ENCODE measurements at regions not wholly inside any gene's neighbourhood (a gene's known extent, or its start where the extent isn't known, plus 50 kb on each side); places are given as distances from the start of the nearest gene placed in this dataset.
"Not testable (repeated sequence)": the region's sequence is repeated elsewhere in the genome, so short reads cannot be mapped to it uniquely, and the experiment has no call there.

- Histone ChIP-seq H3K27ac (ENCODE audit: low read depth in 1 of 3, low read length in 2 of 3) (peak overlapping the region; percentile 89 to 99 (median 96)), H3K27me3 (ENCODE audit: control insufficient read depth in 3 of 3, insufficient read depth in 3 of 3, low read length in 3 of 3) (peaks cover 0 to 2% (median 0%) of the 10 kb centered on the region in 3 donors), H3K4me1 (ENCODE audit: control insufficient read depth in 3 of 3, insufficient read depth in 2 of 3, low read depth in 1 of 3, low read length in 2 of 3) (peaks cover 0 to 5% (median 0%) of the 10 kb centered on the region in 3 donors), H3K9me3 (ENCODE audit: control insufficient read depth in 2 of 2, insufficient read depth in 1 of 2, low read depth in 1 of 2, low read length in 1 of 2) (no peaks in the 10 kb centered on the region), H3K36me3 (ENCODE audit: control insufficient read depth in 3 of 3, insufficient read depth in 2 of 3, low read depth in 1 of 3, low read length in 3 of 3) (no peaks in the 10 kb centered on the region), H3K4me3 (ENCODE audit: low read depth in 1 of 3, low read length in 3 of 3) (peak overlapping the region; percentile 69 to 80 (median 70))
- WGBS, 3 donors, result 0 to 1% (median 1%) methylated on average over 15 of the region's 15 CpGs
- FAIRE-seq (no peak), DNase-seq (peak; percentile 72 to 81)
These were observed 90.7 kb upstream of the ARID1B start for GRCh38 chr6:156686301-156686994.

GRCh38 chr6:156685823-156686222 is 91.4 kb upstream of the ARID1B start:
- H3K36me3 ChIP-seq (ENCODE audit: control insufficient read depth in 3 of 3, insufficient read depth in 2 of 3, low read depth in 1 of 3, low read length in 3 of 3), result no peaks in the 10 kb centered on the region
- 1 to 15% (median 11%) methylated on average over 4 of the region's 4 CpGs for WGBS, 3 donors
- peak in 1 of 2 donors; percentile 5 for DNase-seq
- H3K4me3 ChIP-seq (ENCODE audit: low read depth in 1 of 3, low read length in 3 of 3), result peak overlapping the region in 2 of 3 donors; percentile 69 to 80
- no peaks in the 10 kb centered on the region for H3K9me3 ChIP-seq (ENCODE audit: control insufficient read depth in 2 of 2, insufficient read depth in 1 of 2, low read depth in 1 of 2, low read length in 1 of 2)
- no peak for FAIRE-seq
- H3K27me3 ChIP-seq (ENCODE audit: control insufficient read depth in 3 of 3, insufficient read depth in 3 of 3, low read length in 3 of 3), result peaks cover 0 to 2% (median 0%) of the 10 kb centered on the region in 3 donors
- peaks cover 0 to 5% (median 0%) of the 10 kb centered on the region in 3 donors for H3K4me1 ChIP-seq (ENCODE audit: control insufficient read depth in 3 of 3, insufficient read depth in 2 of 3, low read depth in 1 of 3, low read length in 2 of 3)
- H3K27ac ChIP-seq (ENCODE audit: low read depth in 1 of 3, low read length in 2 of 3), result peak overlapping the region; percentile 89 to 99 (median 96)

- FAIRE-seq, result no peak
- Histone ChIP-seq H3K36me3 (ENCODE audit: control insufficient read depth in 3 of 3, insufficient read depth in 2 of 3, low read depth in 1 of 3, low read length in 3 of 3) (no peaks in the 10 kb centered on the region), H3K4me3 (ENCODE audit: low read depth in 1 of 3, low read length in 3 of 3) (no peak overlapping the region), H3K4me1 (ENCODE audit: control insufficient read depth in 3 of 3, insufficient read depth in 2 of 3, low read depth in 1 of 3, low read length in 2 of 3) (peaks cover 0 to 5% (median 0%) of the 10 kb centered on the region in 3 donors), H3K9me3 (ENCODE audit: control insufficient read depth in 2 of 2, insufficient read depth in 1 of 2, low read depth in 1 of 2, low read length in 1 of 2) (peaks cover 0 to 7% of the 10 kb centered on the region in 2 donors), H3K27ac (ENCODE audit: low read depth in 1 of 3, low read length in 2 of 3) (no peak overlapping the region), H3K27me3 (ENCODE audit: control insufficient read depth in 3 of 3, insufficient read depth in 3 of 3, low read length in 3 of 3) (peaks cover 0 to 2% (median 0%) of the 10 kb centered on the region in 3 donors)
- whole genome bisulfite sequencing, 3 donors, result 81 to 88% (median 87%) methylated on average over 5 of the region's 5 CpGs
- DNase-seq, result no peak
These were observed 93.4 kb upstream of the ARID1B start for GRCh38 chr6:156683821-156684220.

GRCh38 chr6:156676721-156677120 is 100.5 kb upstream of the ARID1B start:
- FAIRE-seq, result no peak
- 82 to 91% (median 89%) methylated on average over 2 of the region's 2 CpGs for WGBS, 3 donors
- peaks cover 0 to 8% of the 10 kb centered on the region in 2 donors for H3K9me3 ChIP-seq (ENCODE audit: control insufficient read depth in 2 of 2, insufficient read depth in 1 of 2, low read depth in 1 of 2, low read length in 1 of 2)

GRCh38 chr6:156674197-156674596 is 103.0 kb upstream of the ARID1B start:
- no peak for FAIRE-seq
- H3K27me3 ChIP-seq (ENCODE audit: control insufficient read depth in 3 of 3, insufficient read depth in 3 of 3, low read length in 3 of 3), result no peaks in the 10 kb centered on the region
- no peaks in the 10 kb centered on the region for H3K4me1 ChIP-seq (ENCODE audit: control insufficient read depth in 3 of 3, insufficient read depth in 2 of 3, low read depth in 1 of 3, low read length in 2 of 3)
- H3K4me3 ChIP-seq (ENCODE audit: low read depth in 1 of 3, low read length in 3 of 3), result no peak overlapping the region
- no peaks in the 10 kb centered on the region for H3K36me3 ChIP-seq (ENCODE audit: control insufficient read depth in 3 of 3, insufficient read depth in 2 of 3, low read depth in 1 of 3, low read length in 3 of 3)
- peaks cover 0 to 4% of the 10 kb centered on the region in 2 donors for H3K9me3 ChIP-seq (ENCODE audit: control insufficient read depth in 2 of 2, insufficient read depth in 1 of 2, low read depth in 1 of 2, low read length in 1 of 2)
- WGBS, 3 donors, result 87 to 94% (median 92%) methylated on average over 2 of the region's 2 CpGs
- DNase-seq, result no peak
- H3K27ac ChIP-seq (ENCODE audit: low read depth in 1 of 3, low read length in 2 of 3), result no peak overlapping the region

More at GRCh38 chr6:156676721-156677120, 100.5 kb upstream of the ARID1B start:
- Histone ChIP-seq H3K36me3 (ENCODE audit: control insufficient read depth in 3 of 3, insufficient read depth in 2 of 3, low read depth in 1 of 3, low read length in 3 of 3) (no peaks in the 10 kb centered on the region), H3K27me3 (ENCODE audit: control insufficient read depth in 3 of 3, insufficient read depth in 3 of 3, low read length in 3 of 3) (no peaks in the 10 kb centered on the region), H3K4me1 (ENCODE audit: control insufficient read depth in 3 of 3, insufficient read depth in 2 of 3, low read depth in 1 of 3, low read length in 2 of 3) (no peaks in the 10 kb centered on the region), H3K4me3 (ENCODE audit: low read depth in 1 of 3, low read length in 3 of 3) (no peak overlapping the region), H3K27ac (ENCODE audit: low read depth in 1 of 3, low read length in 2 of 3) (no peak overlapping the region)
- DNase-seq, result no peak

- not testable (repeated sequence) for FAIRE-seq; DNase-seq; H3K27me3 ChIP-seq (ENCODE audit: control insufficient read depth in 3 of 3, insufficient read depth in 3 of 3, low read length in 3 of 3); H3K4me3 ChIP-seq (ENCODE audit: low read depth in 1 of 3, low read length in 3 of 3); H3K27ac ChIP-seq (ENCODE audit: low read depth in 1 of 3, low read length in 2 of 3); H3K4me1 ChIP-seq (ENCODE audit: control insufficient read depth in 3 of 3, insufficient read depth in 2 of 3, low read depth in 1 of 3, low read length in 2 of 3); H3K36me3 ChIP-seq (ENCODE audit: control insufficient read depth in 3 of 3, insufficient read depth in 2 of 3, low read depth in 1 of 3, low read length in 3 of 3); H3K9me3 ChIP-seq (ENCODE audit: control insufficient read depth in 2 of 2, insufficient read depth in 1 of 2, low read depth in 1 of 2, low read length in 1 of 2)
- 96 to 99% (median 97%) methylated on average over 11 to 26 of the region's 26 CpGs for WGBS, 3 donors
These were observed 107.1 kb upstream of the ARID1B start for GRCh38 chr6:156670097-156670496.

GRCh38 chr6:156662025-156662445 is 115.1 kb upstream of the ARID1B start:
- Histone ChIP-seq H3K27me3 (ENCODE audit: control insufficient read depth in 3 of 3, insufficient read depth in 3 of 3, low read length in 3 of 3) (no peaks in the 10 kb centered on the region), H3K9me3 (ENCODE audit: control insufficient read depth in 2 of 2, insufficient read depth in 1 of 2, low read depth in 1 of 2, low read length in 1 of 2) (peaks cover 0 to 3% of the 10 kb centered on the region in 2 donors), H3K27ac (ENCODE audit: low read depth in 1 of 3, low read length in 2 of 3) (no peak overlapping the region), H3K4me1 (ENCODE audit: control insufficient read depth in 3 of 3, insufficient read depth in 2 of 3, low read depth in 1 of 3, low read length in 2 of 3) (no peaks in the 10 kb centered on the region), H3K36me3 (ENCODE audit: control insufficient read depth in 3 of 3, insufficient read depth in 2 of 3, low read depth in 1 of 3, low read length in 3 of 3) (no peaks in the 10 kb centered on the region), H3K4me3 (ENCODE audit: low read depth in 1 of 3, low read length in 3 of 3) (no peak overlapping the region)
- 50 to 77% (median 73%) methylated on average over 17 of the region's 17 CpGs for WGBS, 3 donors
- DNase-seq (peak; percentile 66 to 80), FAIRE-seq (no peak)

GRCh38 chr6:156660389-156660788 is 116.8 kb upstream of the ARID1B start:
- FAIRE-seq (no peak), DNase-seq (peak in 1 of 2 donors; percentile 16)
- no peaks in the 10 kb centered on the region for H3K36me3 ChIP-seq (ENCODE audit: control insufficient read depth in 3 of 3, insufficient read depth in 2 of 3, low read depth in 1 of 3, low read length in 3 of 3)
- H3K9me3 ChIP-seq (ENCODE audit: control insufficient read depth in 2 of 2, insufficient read depth in 1 of 2, low read depth in 1 of 2, low read length in 1 of 2), result peaks cover 0 to 3% of the 10 kb centered on the region in 2 donors
- no peak overlapping the region for H3K4me3 ChIP-seq (ENCODE audit: low read depth in 1 of 3, low read length in 3 of 3)
- no peaks in the 10 kb centered on the region for H3K27me3 ChIP-seq (ENCODE audit: control insufficient read depth in 3 of 3, insufficient read depth in 3 of 3, low read length in 3 of 3)
- WGBS, 3 donors, result 60 to 79% (median 70%) methylated on average over 2 of the region's 2 CpGs
- no peak overlapping the region for H3K27ac ChIP-seq (ENCODE audit: low read depth in 1 of 3, low read length in 2 of 3)
- no peaks in the 10 kb centered on the region for H3K4me1 ChIP-seq (ENCODE audit: control insufficient read depth in 3 of 3, insufficient read depth in 2 of 3, low read depth in 1 of 3, low read length in 2 of 3)
